HEK293 (cell line): ENCODE measurements at regions not wholly inside any gene's neighbourhood (a gene's known extent, or its start where the extent isn't known, plus 50 kb on each side); places are given as distances from the start of the nearest gene placed in this dataset.

ENCODE experiments used
- CTCF ChIA-PET: fragments of 350-600 bp; formaldehyde crosslinking; extraction: SDS; loops from one replicate; lab custom pipeline; 2021; ENCODE audit warnings: antibody characterized with exemption; lab: Yijun Ruan, JAX
- POLR2A ChIA-PET: fragments of 300-600 bp; formaldehyde crosslinking; extraction: SDS; loops from one replicate; lab custom pipeline; 2020; ENCODE audit warnings: antibody characterized with exemption, inconsistent platforms; lab: Yijun Ruan, JAX
- H3K27ac ChIP-seq: fragments of 200-500 bp; sonication (Bioruptor generic); 2 replicates; pipeline ENCODE4 v1.5.1; 2014; ENCODE audit warnings: low read depth, low read length, control low read depth, inconsistent platforms; ENCODE audit errors: extremely low read depth
- H3K36me3 ChIP-seq, 2 experiments: fragments of 200-500 bp in 1 of 2; sonication (Bioruptor generic) in 1 of 2; 1 replicate in 1 of 2; 2 replicates in 1 of 2; pipeline ENCODE4 v1.5.1; 2014 to 2017; ENCODE audit warnings: inconsistent platforms in 2 of 2, low read length in 2 of 2; ENCODE audit not compliant: control insufficient read depth in 2 of 2, insufficient read depth in 1 of 2
- H3K4me1 ChIP-seq: fragments of 200-500 bp; sonication (Bioruptor generic); 2 replicates; pipeline ENCODE4 v1.5.1; 2014; ENCODE audit warnings: mild to moderate bottlenecking, low read length, inconsistent platforms; ENCODE audit not compliant: control insufficient read depth, insufficient read depth
- H3K4me3 ChIP-seq: 2 replicates; pipeline ENCODE4 v1.5.1; 2011; ENCODE audit warnings: low read depth, mild to moderate bottlenecking, control low read depth, low read length, moderate library complexity
- H3K9me3 ChIP-seq: fragments of 200-500 bp; sonication (Bioruptor generic); 2 replicates; pipeline ENCODE4 v1.5.1; 2014; ENCODE audit warnings: low read depth, low read length, inconsistent platforms; ENCODE audit not compliant: control insufficient read depth, insufficient read depth
- GLIS1 ChIP-seq: fragments of 450-650 bp; formaldehyde crosslinking; IDR thresholded peaks from 2 replicates; pipeline ENCODE4 v1.5.1; 2016; ENCODE audit warnings: missing biosample characterization, missing genetic modification characterization
- KLF10 ChIP-seq: fragments of 450-650 bp; IDR thresholded peaks from 2 replicates; pipeline ENCODE4 v1.5.1; 2018; ENCODE audit warnings: missing biosample characterization, mild to moderate bottlenecking, missing genetic modification characterization
- TCF7L2 ChIP-seq: IDR thresholded peaks from 2 replicates; pipeline ENCODE4 v1.6.1; 2011; ENCODE audit warnings: low read depth, mild to moderate bottlenecking, inconsistent platforms, low read length, moderate library complexity, borderline replicate concordance
- YY1 ChIP-seq: fragments of 450-650 bp; formaldehyde crosslinking; IDR thresholded peaks from 2 replicates; pipeline ENCODE4 v1.5.1; 2018; ENCODE audit warnings: missing biosample characterization, missing genetic modification characterization
- ZBTB20 ChIP-seq: fragments of 450-650 bp; formaldehyde crosslinking; IDR thresholded peaks from 2 replicates; pipeline ENCODE4 v1.5.1; 2016; ENCODE audit warnings: missing biosample characterization, missing genetic modification characterization
- ZBTB21 ChIP-seq: fragments of 450-650 bp; formaldehyde crosslinking; IDR thresholded peaks from 2 replicates; pipeline ENCODE4 v1.5.1; 2017; ENCODE audit warnings: missing biosample characterization, missing genetic modification characterization
- ZFHX2 ChIP-seq: fragments of 450-650 bp; formaldehyde crosslinking; conservative IDR thresholded peaks from 2 replicates; pipeline ENCODE4 v1.5.1; 2016; ENCODE audit warnings: missing biosample characterization, missing genetic modification characterization
- ZNF112 ChIP-seq: fragments of 450-650 bp; formaldehyde crosslinking; IDR thresholded peaks from 2 replicates; pipeline ENCODE4 v1.5.0; 2017; ENCODE audit warnings: missing biosample characterization, missing genetic modification characterization
- ZNF132 ChIP-seq: fragments of 450-650 bp; formaldehyde crosslinking; IDR thresholded peaks from 2 replicates; pipeline ENCODE4 v1.5.1; 2017; ENCODE audit warnings: missing biosample characterization, missing genetic modification characterization, borderline replicate concordance
- ZNF239 ChIP-seq: fragments of 450-650 bp; formaldehyde crosslinking; IDR thresholded peaks from 2 replicates; pipeline ENCODE4 v1.5.1; 2016; ENCODE audit warnings: missing biosample characterization, missing genetic modification characterization
- ZNF26 ChIP-seq: fragments of 450-650 bp; formaldehyde crosslinking; IDR thresholded peaks from 2 replicates; pipeline ENCODE4 v1.5.1; 2016; ENCODE audit warnings: missing biosample characterization, missing genetic modification characterization
- ZNF280D ChIP-seq: fragments of 450-650 bp; formaldehyde crosslinking; IDR thresholded peaks from 2 replicates; pipeline ENCODE4 v1.5.1; 2016; ENCODE audit warnings: missing biosample characterization, missing genetic modification characterization
- ZNF311 ChIP-seq: fragments of 450-650 bp; formaldehyde crosslinking; IDR thresholded peaks from 2 replicates; pipeline ENCODE4 v1.5.1; 2017; ENCODE audit warnings: missing biosample characterization, missing genetic modification characterization, borderline replicate concordance
- ZNF555 ChIP-seq: fragments of 450-650 bp; formaldehyde crosslinking; conservative IDR thresholded peaks from 2 replicates; pipeline ENCODE4 v1.5.1; 2017; ENCODE audit warnings: missing biosample characterization, mild to moderate bottlenecking, missing genetic modification characterization, inconsistent platforms
- ZNF600 ChIP-seq: fragments of 450-650 bp; formaldehyde crosslinking; IDR thresholded peaks from 2 replicates; pipeline ENCODE4 v1.5.1; 2016; ENCODE audit warnings: missing biosample characterization, missing genetic modification characterization
- ZNF701 ChIP-seq: fragments of 450-650 bp; formaldehyde crosslinking; IDR thresholded peaks from 2 replicates; pipeline ENCODE4 v1.5.1; 2016; ENCODE audit warnings: missing biosample characterization, missing genetic modification characterization
- ZSCAN23 ChIP-seq: fragments of 450-650 bp; formaldehyde crosslinking; IDR thresholded peaks from 2 replicates; pipeline ENCODE4 v1.5.1; 2016; ENCODE audit warnings: missing biosample characterization, missing genetic modification characterization
- TF ChIP-seq, protein P1 (sequence below): fragments of 450-650 bp; formaldehyde crosslinking; IDR thresholded peaks from 2 replicates; pipeline ENCODE4 v1.5.1; 2016; ENCODE audit warnings: missing biosample characterization, missing genetic modification characterization
- TF ChIP-seq, protein P2 (sequence below): sonication (generic); formaldehyde crosslinking; IDR thresholded peaks from 2 replicates; pipeline ENCODE4 v1.8.1; 2022; ENCODE audit warnings: mild to moderate bottlenecking, moderate library complexity, missing genetic modification reagents

DNA sequence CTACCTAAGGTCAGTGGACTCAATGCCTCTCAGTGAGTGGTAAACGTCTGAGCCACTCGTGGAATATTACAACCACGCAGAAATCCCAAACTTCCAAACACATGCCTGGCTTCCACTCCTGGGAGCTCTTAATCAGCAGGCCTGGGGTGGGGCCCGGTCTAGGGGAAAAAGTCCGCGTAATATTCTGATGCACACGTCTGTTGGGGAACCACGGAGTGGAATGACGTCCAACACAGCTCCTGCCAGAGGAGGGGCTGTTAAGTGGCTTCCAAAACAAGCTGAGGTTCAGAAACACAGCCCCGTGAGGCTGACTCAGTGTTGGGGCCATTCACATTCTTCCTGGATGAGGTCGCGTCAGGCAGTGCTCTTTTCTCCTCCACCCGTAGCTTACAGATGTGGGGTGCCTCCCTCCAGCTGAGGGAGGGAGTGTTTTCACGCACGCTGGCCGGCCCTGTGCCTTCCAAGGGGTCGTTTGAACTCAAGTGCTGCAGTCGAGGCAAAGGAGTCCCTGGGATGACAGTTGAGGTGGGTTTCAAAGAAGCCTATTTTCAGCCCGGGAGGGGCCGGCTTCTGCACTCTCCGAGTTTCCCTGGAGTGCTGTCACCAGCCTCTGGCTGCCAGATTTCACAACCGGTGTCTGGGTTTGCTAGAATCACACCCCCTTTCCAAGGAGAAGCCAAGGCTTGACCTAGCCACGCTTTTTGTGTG, 73.1 kb downstream of the ACKR3 start (continued):
- TF ChIP-seq ZBTB20 = no peak

DNA sequence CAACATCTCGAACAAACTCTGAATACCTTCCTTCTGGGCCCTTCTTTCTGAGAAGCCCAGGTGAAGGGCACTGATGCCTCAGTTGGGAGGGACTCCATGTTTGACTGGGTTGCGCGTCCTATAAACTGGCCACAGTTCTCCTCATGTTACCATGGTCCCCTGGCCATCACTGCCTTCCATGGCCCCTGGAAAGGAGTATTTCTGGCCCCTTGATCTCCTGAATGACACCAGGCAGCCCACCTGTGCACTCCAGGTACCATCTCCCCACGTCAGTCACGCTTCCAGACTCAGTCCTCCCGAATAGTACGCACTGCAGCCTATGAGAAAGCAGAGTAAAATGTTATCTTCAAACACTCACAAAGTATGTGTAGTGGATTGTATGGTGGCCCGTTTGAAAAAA, 73.9 kb downstream of the ACKR3 start:
- Histone ChIP-seq H3K4me1 (no peaks in the 10 kb centered on the region), H3K9me3 (no peaks in the 10 kb centered on the region), H3K4me3 (no peak overlapping the region), H3K36me3 (no peaks in the 10 kb centered on the region), H3K27ac (no peak overlapping the region)
- POLR2A ChIA-PET = no interaction called here
- TF ChIP-seq ZNF112 (tag by site-specific recombination) (no peak), ZNF311 (tag by site-specific recombination) (no peak), ZNF280D (tag by site-specific recombination) (no peak), ZNF701 (tag by site-specific recombination) (no peak), ZNF26 (tag by site-specific recombination) (no peak), ZNF600 (tag by site-specific recombination) (no peak), TCF7L2 (no peak), ZBTB21 (no peak), ZNF555 (no peak), ZNF239 (no peak), KLF10 (no peak), ZSCAN23 (no peak), ZNF132 (tag by site-specific recombination) (no peak), YY1 (tag by site-specific recombination) (no peak), ZFHX2 (no peak), GLIS1 (tag by site-specific recombination) (no peak)
- TF ChIP-seq, protein P1, sequence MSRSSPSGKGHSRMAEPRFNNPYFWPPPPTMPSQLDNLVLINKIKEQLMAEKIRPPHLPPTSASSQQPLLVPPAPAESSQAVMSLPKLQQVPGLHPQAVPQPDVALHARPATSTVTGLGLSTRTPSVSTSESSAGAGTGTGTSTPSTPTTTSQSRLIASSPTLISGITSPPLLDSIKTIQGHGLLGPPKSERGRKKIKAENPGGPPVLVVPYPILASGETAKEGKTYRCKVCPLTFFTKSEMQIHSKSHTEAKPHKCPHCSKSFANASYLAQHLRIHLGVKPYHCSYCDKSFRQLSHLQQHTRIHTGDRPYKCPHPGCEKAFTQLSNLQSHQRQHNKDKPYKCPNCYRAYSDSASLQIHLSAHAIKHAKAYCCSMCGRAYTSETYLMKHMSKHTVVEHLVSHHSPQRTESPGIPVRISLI (tag by site-specific recombination) = no peak
- TF ChIP-seq, protein P2, sequence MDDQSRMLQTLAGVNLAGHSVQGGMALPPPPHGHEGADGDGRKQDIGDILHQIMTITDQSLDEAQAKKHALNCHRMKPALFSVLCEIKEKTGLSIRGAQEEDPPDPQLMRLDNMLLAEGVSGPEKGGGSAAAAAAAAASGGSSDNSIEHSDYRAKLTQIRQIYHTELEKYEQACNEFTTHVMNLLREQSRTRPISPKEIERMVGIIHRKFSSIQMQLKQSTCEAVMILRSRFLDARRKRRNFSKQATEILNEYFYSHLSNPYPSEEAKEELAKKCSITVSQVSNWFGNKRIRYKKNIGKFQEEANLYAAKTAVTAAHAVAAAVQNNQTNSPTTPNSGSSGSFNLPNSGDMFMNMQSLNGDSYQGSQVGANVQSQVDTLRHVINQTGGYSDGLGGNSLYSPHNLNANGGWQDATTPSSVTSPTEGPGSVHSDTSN (CRISPR knock-in tag) = no peak
- CTCF ChIA-PET = interaction anchor here (0.8 kb wide), 1 partner anchor 739 kb away, joined by 4 read pairs; no protein-coding TSS in a partner anchor
